DND-41 (cell line): ENCODE measurements at regions not wholly inside any gene's neighbourhood (a gene's known extent, or its start where the extent isn't known, plus 50 kb on each side); places are given as distances from the start of the nearest gene placed in this dataset.

Experiments
- CTCF ChIP-seq: IDR thresholded peaks from 2 replicates; pipeline ENCODE4 v1.5.1; 2012; ENCODE audit warnings: borderline replicate concordance, low read length, moderate library complexity, mild to moderate bottlenecking; ENCODE audit not compliant: poor library complexity, severe bottlenecking; ENCODE audit errors: extremely low read depth
- EZH2 ChIP-seq: IDR thresholded peaks from 3 replicates; pipeline ENCODE4 v1.6.1; 2012; ENCODE audit warnings: borderline replicate concordance, low read depth, mild to moderate bottlenecking, moderate library complexity, low read length, inconsistent platforms; ENCODE audit not compliant: severe bottlenecking

GRCh38 chr17:72579990-72580320, 459.1 kb downstream of the SOX9 start:
- TF ChIP-seq CTCF (no peak), EZH2 (no peak)
